ENCODE measurements at regions not wholly inside any gene's neighbourhood (a gene's known extent, or its start where the extent isn't known, plus 50 kb on each side); places are given as distances from the start of the nearest gene placed in this dataset.

DNA sequence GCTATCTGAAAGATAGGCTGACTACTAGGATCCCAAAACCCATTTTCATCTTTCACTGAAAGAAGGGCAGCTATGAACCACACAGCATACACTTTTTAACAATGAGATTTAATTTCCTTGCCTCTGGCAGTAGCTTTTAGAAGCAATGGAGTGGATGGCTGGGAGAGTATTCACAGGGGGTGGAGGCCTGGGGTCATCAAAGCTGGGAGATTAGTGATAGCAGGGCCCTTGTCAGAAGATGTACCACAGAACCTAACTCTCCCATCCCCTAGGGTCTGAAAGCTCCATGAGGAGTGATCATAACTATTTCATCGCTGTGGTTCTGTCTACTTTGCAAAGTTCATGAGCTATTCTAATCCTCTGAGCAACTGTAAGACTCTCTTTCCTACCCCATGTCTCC, 332.2 kb downstream of the PRELID2 start:
- H3K27me3 ChIP-seq (ENCODE audit: insufficient read depth, low read length, poor library complexity), result no peaks in the 10 kb centered on the region
- H4K20me1 ChIP-seq (ENCODE audit: insufficient read depth, low read length), result no peaks in the 10 kb centered on the region
- H3K4me2 ChIP-seq (ENCODE audit: insufficient read depth, low read length), result no peak overlapping the region
- H3K36me3 ChIP-seq (ENCODE audit: insufficient read depth, low read length), result no peaks in the 10 kb centered on the region
- DNase-seq (no peak), ATAC-seq (ENCODE audit: insufficient read depth, low read depth) (no peak)
- H3K79me2 ChIP-seq (ENCODE audit: insufficient read depth, low read length), result no peaks in the 10 kb centered on the region
- no peak for TF ChIP-seq EZH2 (IDR thresholded peaks at IDR 0.05; ENCODE audit: borderline replicate concordance, low read depth, low read length, severe bottlenecking)
- TF ChIP-seq, protein P1, sequence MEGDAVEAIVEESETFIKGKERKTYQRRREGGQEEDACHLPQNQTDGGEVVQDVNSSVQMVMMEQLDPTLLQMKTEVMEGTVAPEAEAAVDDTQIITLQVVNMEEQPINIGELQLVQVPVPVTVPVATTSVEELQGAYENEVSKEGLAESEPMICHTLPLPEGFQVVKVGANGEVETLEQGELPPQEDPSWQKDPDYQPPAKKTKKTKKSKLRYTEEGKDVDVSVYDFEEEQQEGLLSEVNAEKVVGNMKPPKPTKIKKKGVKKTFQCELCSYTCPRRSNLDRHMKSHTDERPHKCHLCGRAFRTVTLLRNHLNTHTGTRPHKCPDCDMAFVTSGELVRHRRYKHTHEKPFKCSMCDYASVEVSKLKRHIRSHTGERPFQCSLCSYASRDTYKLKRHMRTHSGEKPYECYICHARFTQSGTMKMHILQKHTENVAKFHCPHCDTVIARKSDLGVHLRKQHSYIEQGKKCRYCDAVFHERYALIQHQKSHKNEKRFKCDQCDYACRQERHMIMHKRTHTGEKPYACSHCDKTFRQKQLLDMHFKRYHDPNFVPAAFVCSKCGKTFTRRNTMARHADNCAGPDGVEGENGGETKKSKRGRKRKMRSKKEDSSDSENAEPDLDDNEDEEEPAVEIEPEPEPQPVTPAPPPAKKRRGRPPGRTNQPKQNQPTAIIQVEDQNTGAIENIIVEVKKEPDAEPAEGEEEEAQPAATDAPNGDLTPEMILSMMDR (IDR thresholded peaks at IDR 0.05; ENCODE audit: borderline replicate concordance, extremely low read depth, low read length, poor library complexity, severe bottlenecking), result no peak
- no peaks in the 10 kb centered on the region for H3K9me3 ChIP-seq (ENCODE audit: insufficient read depth, low read length, severe bottlenecking)
- H3K4me3 ChIP-seq (ENCODE audit: low read depth in 1 of 2, low read length in 2 of 2), result no peak overlapping the region
- H2AFZ ChIP-seq (ENCODE audit: low read depth, low read length), result no peak overlapping the region
- H3K4me1 ChIP-seq (ENCODE audit: insufficient read depth, low read length), result no peaks in the 10 kb centered on the region
- no peak overlapping the region for H3K27ac ChIP-seq (ENCODE audit: low read length)
- H3K9ac ChIP-seq (ENCODE audit: low read depth, low read length), result no peak overlapping the region

- no peaks in the 10 kb centered on the region for H4K20me1 ChIP-seq (ENCODE audit: insufficient read depth, low read length)
- no peak overlapping the region for H3K9ac ChIP-seq (ENCODE audit: low read depth, low read length)
- no peak overlapping the region for H3K27ac ChIP-seq (ENCODE audit: low read length)
- TF ChIP-seq, protein P1 (IDR thresholded peaks at IDR 0.05; ENCODE audit: borderline replicate concordance, extremely low read depth, low read length, poor library complexity, severe bottlenecking), result no peak
- TF ChIP-seq EZH2 (IDR thresholded peaks at IDR 0.05; ENCODE audit: borderline replicate concordance, low read depth, low read length, severe bottlenecking), result no peak
- ATAC-seq (ENCODE audit: insufficient read depth, low read depth) (no peak), DNase-seq (no peak)
- H3K36me3 ChIP-seq (ENCODE audit: insufficient read depth, low read length), result no peaks in the 10 kb centered on the region
- H3K4me2 ChIP-seq (ENCODE audit: insufficient read depth, low read length), result no peak overlapping the region
- no peaks in the 10 kb centered on the region for H3K9me3 ChIP-seq (ENCODE audit: insufficient read depth, low read length, severe bottlenecking)
- H3K79me2 ChIP-seq (ENCODE audit: insufficient read depth, low read length), result no peaks in the 10 kb centered on the region
- H2AFZ ChIP-seq (ENCODE audit: low read depth, low read length), result no peak overlapping the region
- no peaks in the 10 kb centered on the region for H3K4me1 ChIP-seq (ENCODE audit: insufficient read depth, low read length)
- no peaks in the 10 kb centered on the region for H3K27me3 ChIP-seq (ENCODE audit: insufficient read depth, low read length, poor library complexity)
- no peak overlapping the region for H3K4me3 ChIP-seq (ENCODE audit: low read depth in 1 of 2, low read length in 2 of 2)
Measured at GRCh38 chr5:145500710-145501109, 334.4 kb downstream of the PRELID2 start.

- TF ChIP-seq, protein P1 (IDR thresholded peaks at IDR 0.05; ENCODE audit: borderline replicate concordance, extremely low read depth, low read length, poor library complexity, severe bottlenecking), result no peak
- TF ChIP-seq EZH2 (IDR thresholded peaks at IDR 0.05; ENCODE audit: borderline replicate concordance, low read depth, low read length, severe bottlenecking), result no peak
- ATAC-seq (ENCODE audit: insufficient read depth, low read depth), result no peak
- Histone ChIP-seq H2AFZ (ENCODE audit: low read depth, low read length) (no peak overlapping the region), H4K20me1 (ENCODE audit: insufficient read depth, low read length) (no peaks in the 10 kb centered on the region), H3K27ac (ENCODE audit: low read length) (no peak overlapping the region), H3K4me3 (ENCODE audit: low read depth in 1 of 2, low read length in 2 of 2) (no peak overlapping the region), H3K36me3 (ENCODE audit: insufficient read depth, low read length) (no peaks in the 10 kb centered on the region), H3K79me2 (ENCODE audit: insufficient read depth, low read length) (no peaks in the 10 kb centered on the region), H3K27me3 (ENCODE audit: insufficient read depth, low read length, poor library complexity) (no peaks in the 10 kb centered on the region), H3K4me2 (ENCODE audit: insufficient read depth, low read length) (no peak overlapping the region), H3K4me1 (ENCODE audit: insufficient read depth, low read length) (no peaks in the 10 kb centered on the region), H3K9me3 (ENCODE audit: insufficient read depth, low read length, severe bottlenecking) (no peaks in the 10 kb centered on the region), H3K9ac (ENCODE audit: low read depth, low read length) (no peak overlapping the region)
- no peak for DNase-seq
Measured at GRCh38 chr5:145499483-145499882, 335.7 kb downstream of the PRELID2 start.

DNA sequence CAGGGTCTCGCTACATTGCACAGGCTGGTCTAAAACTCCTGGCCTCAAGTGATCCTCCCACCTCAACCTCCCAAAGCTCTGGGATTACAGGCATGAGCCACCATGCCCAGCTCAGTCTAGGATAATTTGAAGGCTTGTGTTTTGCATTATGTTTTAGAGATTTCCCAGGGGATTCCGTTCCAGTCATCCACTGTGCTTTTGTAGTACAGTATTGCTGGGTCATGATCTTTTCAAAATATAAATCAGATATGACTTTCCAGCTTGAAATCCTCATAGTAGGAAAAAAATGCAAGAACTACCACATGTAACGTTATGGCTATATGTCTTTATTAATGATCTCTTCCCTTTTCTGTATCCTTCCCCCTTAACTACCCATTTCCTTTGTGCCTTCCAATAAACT, 338.1 kb downstream of the PRELID2 start:
- H3K27me3 ChIP-seq (ENCODE audit: insufficient read depth, low read length, poor library complexity), result no peaks in the 10 kb centered on the region
- ATAC-seq (ENCODE audit: insufficient read depth, low read depth), result no peak
- H3K9me3 ChIP-seq (ENCODE audit: insufficient read depth, low read length, severe bottlenecking), result no peaks in the 10 kb centered on the region
- TF ChIP-seq EZH2 (IDR thresholded peaks at IDR 0.05; ENCODE audit: borderline replicate concordance, low read depth, low read length, severe bottlenecking), result no peak
- TF ChIP-seq, protein P1 (IDR thresholded peaks at IDR 0.05; ENCODE audit: borderline replicate concordance, extremely low read depth, low read length, poor library complexity, severe bottlenecking), result no peak
- no peaks in the 10 kb centered on the region for H3K36me3 ChIP-seq (ENCODE audit: insufficient read depth, low read length)
- no peak overlapping the region for H3K27ac ChIP-seq (ENCODE audit: low read length)
- H3K4me2 ChIP-seq (ENCODE audit: insufficient read depth, low read length), result no peak overlapping the region
- H3K4me3 ChIP-seq (ENCODE audit: low read depth in 1 of 2, low read length in 2 of 2), result no peak overlapping the region
- no peak for DNase-seq
- H3K9ac ChIP-seq (ENCODE audit: low read depth, low read length), result no peak overlapping the region
- H4K20me1 ChIP-seq (ENCODE audit: insufficient read depth, low read length), result no peaks in the 10 kb centered on the region
- no peaks in the 10 kb centered on the region for H3K79me2 ChIP-seq (ENCODE audit: insufficient read depth, low read length)
- H3K4me1 ChIP-seq (ENCODE audit: insufficient read depth, low read length), result no peaks in the 10 kb centered on the region
- H2AFZ ChIP-seq (ENCODE audit: low read depth, low read length), result no peak overlapping the region
